ENCODE measurements at regions not wholly inside any gene's neighbourhood (a gene's known extent, or its start where the extent isn't known, plus 50 kb on each side); places are given as distances from the start of the nearest gene placed in this dataset.

- TF ChIP-seq ZFP30 (CRISPR knock-in tag; IDR thresholded peaks at IDR 0.05), result no peak
- no peak for TF ChIP-seq ARNTL (CRISPR knock-in tag; IDR thresholded peaks at IDR 0.05; ENCODE audit: borderline replicate concordance, low read depth)
- TF ChIP-seq OSR1 (CRISPR knock-in tag; IDR thresholded peaks at IDR 0.05), result no peak
- TF ChIP-seq ZC3H10 (CRISPR knock-in tag; IDR thresholded peaks at IDR 0.05), result no peak
- TF ChIP-seq ZNF565 (CRISPR knock-in tag; conservative IDR thresholded peaks at IDR 0.05; ENCODE audit: low read depth), result no peak
- TF ChIP-seq CSDC2 (CRISPR knock-in tag; IDR thresholded peaks at IDR 0.05), result no peak
- TF ChIP-seq RARB (CRISPR knock-in tag; IDR thresholded peaks at IDR 0.05), result no peak
- TF ChIP-seq PPARA (CRISPR knock-in tag; IDR thresholded peaks at IDR 0.05; ENCODE audit: borderline replicate concordance), result no peak
- no peak for TF ChIP-seq TOX (CRISPR knock-in tag; IDR thresholded peaks at IDR 0.05; ENCODE audit: borderline replicate concordance)
- no peak for TF ChIP-seq CREB5 (CRISPR knock-in tag; IDR thresholded peaks at IDR 0.05; ENCODE audit: low read depth)
- TF ChIP-seq GLIS3 (CRISPR knock-in tag; IDR thresholded peaks at IDR 0.05), result no peak
- TF ChIP-seq TCF4 (CRISPR knock-in tag; IDR thresholded peaks at IDR 0.05; ENCODE audit: borderline replicate concordance), result no peak
- TF ChIP-seq BACH2 (CRISPR knock-in tag; IDR thresholded peaks at IDR 0.05; ENCODE audit: borderline replicate concordance), result no peak
- TF ChIP-seq ZNF70 (CRISPR knock-in tag; IDR thresholded peaks at IDR 0.05), result no peak
- no peak for ATAC-seq
Measured at GRCh38 chr1:204814166-204814884, 56.3 kb upstream of the NFASC start.

DNA sequence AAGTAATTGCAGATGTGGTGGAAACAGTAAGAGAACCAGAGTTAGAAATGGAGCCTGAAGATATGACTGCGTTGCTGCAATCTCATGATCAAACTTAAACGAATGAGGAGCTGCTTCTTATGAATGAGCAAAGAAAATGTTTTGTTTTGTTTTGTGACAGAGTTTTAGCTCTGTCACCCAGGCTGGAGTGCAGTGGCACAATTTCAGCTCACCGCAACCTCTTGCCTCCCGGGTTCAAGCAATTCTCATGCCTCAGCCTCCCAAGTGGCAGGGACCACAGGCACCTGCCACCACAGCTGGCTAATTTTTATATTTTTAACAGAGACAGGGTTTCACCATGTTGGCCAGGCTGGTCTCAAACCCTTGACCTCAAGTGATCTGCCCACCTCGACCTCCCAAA lies 53.3 kb upstream of the NFASC start:
- no peak for ATAC-seq
- no peak for TF ChIP-seq CREB5 (CRISPR knock-in tag; IDR thresholded peaks at IDR 0.05; ENCODE audit: low read depth)
- no peak for TF ChIP-seq CSRNP3 (CRISPR knock-in tag; IDR thresholded peaks at IDR 0.05)
- no peak for TF ChIP-seq OSR1 (CRISPR knock-in tag; IDR thresholded peaks at IDR 0.05)
- TF ChIP-seq ZFP3 (CRISPR knock-in tag; IDR thresholded peaks at IDR 0.05), result no peak
- no peak for TF ChIP-seq ESRRG (CRISPR knock-in tag; IDR thresholded peaks at IDR 0.05)
- no peak for TF ChIP-seq BACH2 (CRISPR knock-in tag; IDR thresholded peaks at IDR 0.05; ENCODE audit: borderline replicate concordance)
- TF ChIP-seq TCF4 (CRISPR knock-in tag; IDR thresholded peaks at IDR 0.05; ENCODE audit: borderline replicate concordance), result no peak
- TF ChIP-seq ZNF565 (CRISPR knock-in tag; conservative IDR thresholded peaks at IDR 0.05; ENCODE audit: low read depth), result no peak
- TF ChIP-seq, protein P1, sequence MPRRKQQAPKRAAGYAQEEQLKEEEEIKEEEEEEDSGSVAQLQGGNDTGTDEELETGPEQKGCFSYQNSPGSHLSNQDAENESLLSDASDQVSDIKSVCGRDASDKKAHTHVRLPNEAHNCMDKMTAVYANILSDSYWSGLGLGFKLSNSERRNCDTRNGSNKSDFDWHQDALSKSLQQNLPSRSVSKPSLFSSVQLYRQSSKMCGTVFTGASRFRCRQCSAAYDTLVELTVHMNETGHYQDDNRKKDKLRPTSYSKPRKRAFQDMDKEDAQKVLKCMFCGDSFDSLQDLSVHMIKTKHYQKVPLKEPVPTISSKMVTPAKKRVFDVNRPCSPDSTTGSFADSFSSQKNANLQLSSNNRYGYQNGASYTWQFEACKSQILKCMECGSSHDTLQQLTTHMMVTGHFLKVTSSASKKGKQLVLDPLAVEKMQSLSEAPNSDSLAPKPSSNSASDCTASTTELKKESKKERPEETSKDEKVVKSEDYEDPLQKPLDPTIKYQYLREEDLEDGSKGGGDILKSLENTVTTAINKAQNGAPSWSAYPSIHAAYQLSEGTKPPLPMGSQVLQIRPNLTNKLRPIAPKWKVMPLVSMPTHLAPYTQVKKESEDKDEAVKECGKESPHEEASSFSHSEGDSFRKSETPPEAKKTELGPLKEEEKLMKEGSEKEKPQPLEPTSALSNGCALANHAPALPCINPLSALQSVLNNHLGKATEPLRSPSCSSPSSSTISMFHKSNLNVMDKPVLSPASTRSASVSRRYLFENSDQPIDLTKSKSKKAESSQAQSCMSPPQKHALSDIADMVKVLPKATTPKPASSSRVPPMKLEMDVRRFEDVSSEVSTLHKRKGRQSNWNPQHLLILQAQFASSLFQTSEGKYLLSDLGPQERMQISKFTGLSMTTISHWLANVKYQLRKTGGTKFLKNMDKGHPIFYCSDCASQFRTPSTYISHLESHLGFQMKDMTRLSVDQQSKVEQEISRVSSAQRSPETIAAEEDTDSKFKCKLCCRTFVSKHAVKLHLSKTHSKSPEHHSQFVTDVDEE (CRISPR knock-in tag; IDR thresholded peaks at IDR 0.05), result no peak
- no peak for TF ChIP-seq PPARA (CRISPR knock-in tag; IDR thresholded peaks at IDR 0.05; ENCODE audit: borderline replicate concordance)
- no peak for TF ChIP-seq ISL1 (CRISPR knock-in tag; IDR thresholded peaks at IDR 0.05)
- no peak for TF ChIP-seq ZFP30 (CRISPR knock-in tag; IDR thresholded peaks at IDR 0.05)
- TF ChIP-seq, protein P2, sequence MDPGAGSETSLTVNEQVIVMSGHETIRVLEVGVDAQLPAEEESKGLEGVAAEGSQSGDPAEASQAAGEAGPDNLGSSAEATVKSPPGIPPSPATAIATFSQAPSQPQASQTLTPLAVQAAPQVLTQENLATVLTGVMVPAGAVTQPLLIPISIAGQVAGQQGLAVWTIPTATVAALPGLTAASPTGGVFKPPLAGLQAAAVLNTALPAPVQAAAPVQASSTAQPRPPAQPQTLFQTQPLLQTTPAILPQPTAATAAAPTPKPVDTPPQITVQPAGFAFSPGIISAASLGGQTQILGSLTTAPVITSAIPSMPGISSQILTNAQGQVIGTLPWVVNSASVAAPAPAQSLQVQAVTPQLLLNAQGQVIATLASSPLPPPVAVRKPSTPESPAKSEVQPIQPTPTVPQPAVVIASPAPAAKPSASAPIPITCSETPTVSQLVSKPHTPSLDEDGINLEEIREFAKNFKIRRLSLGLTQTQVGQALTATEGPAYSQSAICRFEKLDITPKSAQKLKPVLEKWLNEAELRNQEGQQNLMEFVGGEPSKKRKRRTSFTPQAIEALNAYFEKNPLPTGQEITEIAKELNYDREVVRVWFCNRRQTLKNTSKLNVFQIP (CRISPR knock-in tag; IDR thresholded peaks at IDR 0.05; ENCODE audit: borderline replicate concordance, low read depth), result no peak
- no peak for TF ChIP-seq CSDC2 (CRISPR knock-in tag; IDR thresholded peaks at IDR 0.05)
- no peak for TF ChIP-seq ZC3H10 (CRISPR knock-in tag; IDR thresholded peaks at IDR 0.05)
- TF ChIP-seq ZNF8 (CRISPR knock-in tag; IDR thresholded peaks at IDR 0.05), result no peak
- no peak for TF ChIP-seq ZNF70 (CRISPR knock-in tag; IDR thresholded peaks at IDR 0.05)
- TF ChIP-seq, protein P3, sequence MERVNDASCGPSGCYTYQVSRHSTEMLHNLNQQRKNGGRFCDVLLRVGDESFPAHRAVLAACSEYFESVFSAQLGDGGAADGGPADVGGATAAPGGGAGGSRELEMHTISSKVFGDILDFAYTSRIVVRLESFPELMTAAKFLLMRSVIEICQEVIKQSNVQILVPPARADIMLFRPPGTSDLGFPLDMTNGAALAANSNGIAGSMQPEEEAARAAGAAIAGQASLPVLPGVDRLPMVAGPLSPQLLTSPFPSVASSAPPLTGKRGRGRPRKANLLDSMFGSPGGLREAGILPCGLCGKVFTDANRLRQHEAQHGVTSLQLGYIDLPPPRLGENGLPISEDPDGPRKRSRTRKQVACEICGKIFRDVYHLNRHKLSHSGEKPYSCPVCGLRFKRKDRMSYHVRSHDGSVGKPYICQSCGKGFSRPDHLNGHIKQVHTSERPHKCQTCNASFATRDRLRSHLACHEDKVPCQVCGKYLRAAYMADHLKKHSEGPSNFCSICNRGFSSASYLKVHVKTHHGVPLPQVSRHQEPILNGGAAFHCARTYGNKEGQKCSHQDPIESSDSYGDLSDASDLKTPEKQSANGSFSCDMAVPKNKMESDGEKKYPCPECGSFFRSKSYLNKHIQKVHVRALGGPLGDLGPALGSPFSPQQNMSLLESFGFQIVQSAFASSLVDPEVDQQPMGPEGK (CRISPR knock-in tag; IDR thresholded peaks at IDR 0.05; ENCODE audit: borderline replicate concordance), result no peak
- TF ChIP-seq RARB (CRISPR knock-in tag; IDR thresholded peaks at IDR 0.05), result no peak
